K562 (cell line): ENCODE measurements at regions not wholly inside any gene's neighbourhood (a gene's known extent, or its start where the extent isn't known, plus 50 kb on each side); places are given as distances from the start of the nearest gene placed in this dataset.

Experiments
- ATAC-seq: fragments of 200-7000 bp; cut with Tn5 transposase; 3 replicates; pipeline ENCODE4 v1.9.1; 2020; ENCODE audit warnings: moderate library complexity
- BruUV-seq: library from RNA; stranded (reverse); fragments of 400-500 nt; replicated peaks from 2 replicates; lab custom pipeline; 2021; lab: Mats Ljungman, UMichigan
- CTCF ChIA-PET: fragments of 300-600 bp; formaldehyde crosslinking; extraction: SDS; loops from one replicate; lab custom pipeline; 2021; ENCODE audit warnings: low intra/inter-chr PET ratio; lab: Yijun Ruan, JAX
- POLR2A ChIA-PET: fragments of 300-600, 350-650 bp; sonication (Branson Sonifier 250); formaldehyde crosslinking; extraction: SDS; loops from one replicate; lab custom pipeline; 2021; ENCODE audit warnings: antibody characterized with exemption, inconsistent platforms; lab: Yijun Ruan, JAX
- DNase-seq, 4 experiments: peaks; one replicate each; pipeline versions ENCODE4 v3.0.0 to v3.0.0-alpha.2; 2011 to 2018; ENCODE audit warnings: low spot score in 3 of 4, mixed read lengths in 3 of 4; ENCODE audit errors: extremely low read depth in 1 of 4
- FAIRE-seq: peaks from 2 replicates; lab custom pipeline; 2011; peaks lifted over from hg19 to GRCh38; lab: Jason Lieb, UNC
- H2AFZ ChIP-seq: 2 replicates; pipeline ENCODE4 v1.6.0; 2011; ENCODE audit warnings: low read depth, low read length, control low read depth, inconsistent platforms
- H3K27ac ChIP-seq: fragments of 200-600 bp; 3 replicates; pipeline ENCODE4 v1.8.0; 2011; ENCODE audit warnings: low read depth, mild to moderate bottlenecking, control low read depth, inconsistent platforms, low read length, moderate library complexity, mixed read lengths; ENCODE audit errors: extremely low read depth
- H3K27me3 ChIP-seq, 2 experiments: fragments of 300-600 bp in 1 of 2; 2 replicates in 1 of 2; 3 replicates in 1 of 2; pipeline versions ENCODE4 v1.6.0 to v1.8.0; 2011; ENCODE audit warnings: inconsistent platforms in 2 of 2, low read length in 2 of 2, mild to moderate bottlenecking in 1 of 2, mixed read lengths in 1 of 2, moderate library complexity in 1 of 2; ENCODE audit not compliant: control insufficient read depth in 2 of 2, insufficient read depth in 2 of 2
- H3K36me3 ChIP-seq: fragments of 300-600 bp; 3 replicates; pipeline ENCODE4 v1.8.0; 2011; ENCODE audit warnings: mild to moderate bottlenecking, low read length, inconsistent platforms; ENCODE audit not compliant: control insufficient read depth, insufficient read depth
- H3K4me1 ChIP-seq, 2 experiments: fragments of 200-600 bp in 1 of 2; replicated peaks in 1 of 2; 2 replicates in 1 of 2; 3 replicates in 1 of 2; pipeline versions ENCODE4 v1.5.1 to v1.8.0; 2011; ENCODE audit warnings: inconsistent platforms in 2 of 2, low read length in 2 of 2, mild to moderate bottlenecking in 1 of 2, mixed read lengths in 1 of 2, moderate library complexity in 1 of 2; ENCODE audit not compliant: control insufficient read depth in 2 of 2, insufficient read depth in 2 of 2
- H3K4me2 ChIP-seq: 2 replicates; pipeline ENCODE4 v1.6.1; 2011; ENCODE audit warnings: low read length, control low read depth, inconsistent platforms, mixed read lengths; ENCODE audit not compliant: insufficient read depth
- H3K4me3 ChIP-seq: fragments of 200-600 bp; sonication (generic), shearing (Covaris generic); 2 replicates; pipeline ENCODE4 v1.5.1; 2016; ENCODE audit warnings: control low read depth, inconsistent platforms
- H3K79me2 ChIP-seq: fragments of 200-600 bp; 3 replicates; pipeline ENCODE4 v1.8.0; 2011; ENCODE audit warnings: low read length, inconsistent platforms; ENCODE audit not compliant: control insufficient read depth, insufficient read depth
- H3K9ac ChIP-seq, 2 experiments: 2 replicates each; pipeline versions ENCODE4 v1.6.0 to v1.6.1; 2011; ENCODE audit warnings: low read depth in 2 of 2, low read length in 2 of 2, control low read depth in 1 of 2, inconsistent platforms in 1 of 2, mild to moderate bottlenecking in 1 of 2, mixed read lengths in 1 of 2; ENCODE audit not compliant: insufficient read depth in 1 of 2
- H3K9me1 ChIP-seq: one replicate; pipeline ENCODE4 v1.6.0; 2011; ENCODE audit warnings: inconsistent platforms, mild to moderate bottlenecking, low read length, moderate library complexity; ENCODE audit not compliant: control insufficient read depth, insufficient read depth
- H3K9me3 ChIP-seq: replicated peaks from 2 replicates; pipeline ENCODE4 v1.5.1; 2011; ENCODE audit warnings: low read depth, low read length, inconsistent platforms; ENCODE audit not compliant: control insufficient read depth, insufficient read depth
- H4K20me1 ChIP-seq: replicated peaks from 2 replicates; pipeline ENCODE4 v1.6.1; 2011; ENCODE audit warnings: low read length, inconsistent platforms, mixed read lengths; ENCODE audit not compliant: control insufficient read depth, insufficient read depth
- BDP1 ChIP-seq: IDR thresholded peaks from 3 replicates; pipeline ENCODE4 v1.6.1; 2011; ENCODE audit not compliant: insufficient read length, insufficient read depth
- BMI1 ChIP-seq: fragments of 150-350 bp; IDR thresholded peaks from 2 replicates; pipeline ENCODE4 v1.6.1; 2014; ENCODE audit warnings: low read length
- CBX5 ChIP-seq: IDR thresholded peaks from 2 replicates; pipeline ENCODE4 v1.6.1; 2014; ENCODE audit warnings: low read depth, borderline replicate concordance
- CHAMP1 ChIP-seq: fragments of 450-650 bp; IDR thresholded peaks from 2 replicates; pipeline ENCODE4 v1.6.1; 2016; ENCODE audit warnings: mild to moderate bottlenecking
- FOSL1 ChIP-seq: fragments of 200-800 bp; sonication (Bioruptor generic); conservative IDR thresholded peaks from 2 replicates; pipeline ENCODE4 v1.6.1; 2016; ENCODE audit warnings: missing genetic modification characterization, missing compliant biosample characterization
- HSF4 ChIP-seq: fragments of 250-450 bp; sonication (Bioruptor Pico); IDR thresholded peaks from 2 replicates; pipeline ENCODE4 v2.1.2; 2022; ENCODE audit warnings: mild to moderate bottlenecking, moderate library complexity, borderline replicate concordance
- JUNB ChIP-seq: fragments of 450-650 bp; formaldehyde crosslinking; conservative IDR thresholded peaks from 2 replicates; pipeline ENCODE4 v1.4.0; 2020; ENCODE audit warnings: mild to moderate bottlenecking
- NR1H2 ChIP-seq: sonication (generic); formaldehyde crosslinking; IDR thresholded peaks from 2 replicates; pipeline ENCODE4 v1.4.0; 2020; ENCODE audit warnings: mild to moderate bottlenecking, missing genetic modification reagents
- RBFOX2 ChIP-seq: fragments of 200-400 bp; formaldehyde crosslinking; IDR thresholded peaks from 2 replicates; pipeline ENCODE4 v1.6.1; 2017; ENCODE audit warnings: low read depth, mild to moderate bottlenecking, low read length, moderate library complexity
- TCF15 ChIP-seq: fragments of 250-450 bp; sonication (Bioruptor Pico); IDR thresholded peaks from 2 replicates; pipeline ENCODE4 v1.8.0; 2022; ENCODE audit warnings: moderate library complexity, mild to moderate bottlenecking, inconsistent platforms
- THRA ChIP-seq: fragments of 450-650 bp; IDR thresholded peaks from 2 replicates; pipeline ENCODE4 v1.6.1; 2017; ENCODE audit warnings: mild to moderate bottlenecking, moderate library complexity
- ZNF143 ChIP-seq: sonication (generic); formaldehyde crosslinking; IDR thresholded peaks from 2 replicates; pipeline ENCODE4 v1.9.0; 2022; ENCODE audit warnings: mild to moderate bottlenecking, missing genetic modification reagents
- ZNF197 ChIP-seq: fragments of 200-800 bp; sonication (Bioruptor generic); IDR thresholded peaks from 2 replicates; pipeline ENCODE4 v1.6.1; 2016; ENCODE audit warnings: low read depth, missing genetic modification characterization, missing compliant biosample characterization
- ZNF696 ChIP-seq: fragments of 250-450 bp; sonication (Bioruptor Pico); conservative IDR thresholded peaks from 2 replicates; pipeline ENCODE4 v1.4.0; 2020; ENCODE audit warnings: mild to moderate bottlenecking, moderate library complexity
- WGBS: fragments of 100-300 bp; shearing (Covaris generic); methylation state at CpG from one replicate; pipeline ENCODE4 v1.1.6; 2016; ENCODE audit warnings: low coverage, mixed read lengths; ENCODE audit not compliant: insufficient coverage; ENCODE audit errors: missing lambda C conversion rate; 5-methylcytosine and 5-hydroxymethylcytosine counted together
- in situ Hi-C: fragments of 300-500 bp; cut with MboI; formaldehyde crosslinking; loops from 4 replicates; pipeline ENCODE4 v1.15.0; 2018; ENCODE audit warnings: inconsistent platforms, mixed read lengths
- intact Hi-C: fragments of 100-400 bp; cut with micrococcal nuclease; formaldehyde crosslinking; loops from 2 replicates; pipeline ENCODE4 v1.14.2; 2022

GRCh38 chr1:25169610-25170009 lies 62.7 kb downstream of the SYF2 start:
- TF ChIP-seq BMI1 (no peak), ZNF696 (no peak), CBX5 (no peak), NR1H2 (CRISPR knock-in tag) (no peak), ZNF143 (no peak), BDP1 (no peak), ZNF197 (no peak), FOSL1 (tag) (no peak)
- Histone ChIP-seq H3K9me1 (no peaks in the 10 kb centered on the region), H3K27me3 (peaks cover 20 to 40% of the 10 kb centered on the region in 2 experiments; a peak in 4 of 5 replicates), H4K20me1 (no peaks in the 10 kb centered on the region), H3K4me1 (no peaks in the 10 kb centered on the region), H3K4me2 (no peak overlapping the region), H3K27ac (no peak overlapping the region), H3K9ac (no peak overlapping the region), H3K4me3 (no peak overlapping the region), H2AFZ (no peak overlapping the region), H3K36me3 (no peaks in the 10 kb centered on the region), H3K9me3 (no peaks in the 10 kb centered on the region), H3K79me2 (no peaks in the 10 kb centered on the region)
- ChIA-PET CTCF (no interaction called here), POLR2A (interaction anchor here (0.6 kb wide), 2 partner anchors 13 to 30 kb away, joined by 3 to 6 read pairs; no protein-coding TSS in a partner anchor)
- no peak for ATAC-seq
- 35% methylated on average over 8 of the region's 8 CpGs for WGBS
- intact Hi-C loops (no loop called here), in situ Hi-C loops (no loop called here)
- no peak for FAIRE-seq
- DNase-seq, result no peak
- no TSS peak for BruUV-seq

- 7% methylated on average over 2 of the region's 2 CpGs for WGBS
- no peaks in the 10 kb centered on the region for H3K9me1 ChIP-seq
- FAIRE-seq (no peak), ATAC-seq (no peak), DNase-seq (no peak)
- H3K27me3 ChIP-seq, result peaks cover 17 to 37% of the 10 kb centered on the region in 2 experiments; a peak in 4 of 5 replicates
- POLR2A ChIA-PET, result interaction anchor here (0.6 kb wide), 1 partner anchor 30 kb away, joined by 3 read pairs; no protein-coding TSS in a partner anchor
- H3K27ac ChIP-seq, result no peak overlapping the region
- CTCF ChIA-PET, result no interaction called here
- H3K4me2 ChIP-seq, result no peak overlapping the region
- no peak overlapping the region for H2AFZ ChIP-seq
- intact Hi-C loops, result no loop called here
- H3K9me3 ChIP-seq, result no peaks in the 10 kb centered on the region
- no peak overlapping the region for H3K4me3 ChIP-seq
- no peak overlapping the region for H3K9ac ChIP-seq
- H3K36me3 ChIP-seq, result no peaks in the 10 kb centered on the region
- in situ Hi-C loops, result no loop called here
- BruUV-seq, result no TSS peak
- H3K79me2 ChIP-seq, result no peaks in the 10 kb centered on the region
- TF ChIP-seq FOSL1 (tag) (no peak), HSF4 (CRISPR knock-in tag) (no peak), JUNB (CRISPR knock-in tag) (no peak), THRA (no peak), RBFOX2 (no peak), TCF15 (CRISPR knock-in tag) (no peak), CHAMP1 (no peak)
- TF ChIP-seq, all 486 proteins: peak for 0
- Histone ChIP-seq H4K20me1 (no peaks in the 10 kb centered on the region), H3K4me1 (no peaks in the 10 kb centered on the region)
Measured at GRCh38 chr1:25169168-25169567, 63.1 kb downstream of the SYF2 start.
